HG02623 (cell line): ENCODE measurements at regions not wholly inside any gene's neighbourhood (a gene's known extent, or its start where the extent isn't known, plus 50 kb on each side); places are given as distances from the start of the nearest gene placed in this dataset.

Source experiments
- ATAC-seq: cut with Tn5 transposase; IDR thresholded peaks from one replicate; pipeline ENCODE4 v1.9.1; 2021; ENCODE audit warnings: moderate library complexity; ENCODE audit not compliant: unreplicated experiment

DNA sequence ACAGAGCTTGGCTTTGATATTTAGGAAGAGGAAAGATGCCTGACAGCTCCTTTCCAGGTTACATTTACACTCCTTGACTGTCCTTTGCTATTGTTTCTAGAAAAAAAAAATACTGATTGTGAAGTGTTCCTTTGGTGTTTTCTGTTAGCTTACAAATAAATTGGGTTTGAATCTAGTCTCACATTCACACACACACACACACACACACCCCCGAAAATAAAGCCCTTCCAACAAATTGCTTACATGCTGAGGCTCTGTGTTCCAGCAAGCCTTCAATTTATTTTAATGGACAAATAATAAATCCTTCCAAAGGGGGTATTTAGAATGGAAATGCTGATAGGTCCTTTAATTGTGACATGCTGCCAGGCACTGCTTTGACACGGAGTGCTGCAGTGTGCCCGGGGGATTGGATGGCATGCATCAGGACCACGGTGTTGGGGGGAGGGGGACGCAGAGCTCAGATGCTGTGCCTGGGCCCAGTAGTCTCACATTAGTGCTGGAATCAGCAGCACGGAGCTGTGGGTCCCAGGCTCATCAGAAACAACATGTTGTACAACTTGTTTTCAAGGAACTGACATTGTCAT, 199.9 kb downstream of the CD83 start:
- no peak for ATAC-seq

DNA sequence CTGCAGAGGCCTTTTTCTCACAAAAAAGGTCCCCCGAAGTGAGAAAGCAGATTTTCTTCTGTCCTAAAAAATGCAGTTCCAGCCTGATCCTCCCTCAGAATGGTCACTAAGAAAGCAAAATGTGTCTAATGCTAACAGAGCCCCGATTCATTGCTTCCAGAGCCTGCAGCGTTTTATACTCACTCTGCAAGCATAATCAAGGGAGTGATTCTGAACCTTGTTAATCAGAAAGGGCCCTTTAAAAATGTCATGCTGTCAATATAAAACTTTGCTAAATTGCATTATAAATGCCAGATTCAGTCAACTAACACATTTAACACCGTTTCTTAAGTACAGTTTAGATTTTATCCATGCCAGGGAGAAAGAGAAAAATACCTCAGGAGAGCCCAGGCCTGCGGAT, 202.8 kb downstream of the CD83 start:
- no peak for ATAC-seq

DNA sequence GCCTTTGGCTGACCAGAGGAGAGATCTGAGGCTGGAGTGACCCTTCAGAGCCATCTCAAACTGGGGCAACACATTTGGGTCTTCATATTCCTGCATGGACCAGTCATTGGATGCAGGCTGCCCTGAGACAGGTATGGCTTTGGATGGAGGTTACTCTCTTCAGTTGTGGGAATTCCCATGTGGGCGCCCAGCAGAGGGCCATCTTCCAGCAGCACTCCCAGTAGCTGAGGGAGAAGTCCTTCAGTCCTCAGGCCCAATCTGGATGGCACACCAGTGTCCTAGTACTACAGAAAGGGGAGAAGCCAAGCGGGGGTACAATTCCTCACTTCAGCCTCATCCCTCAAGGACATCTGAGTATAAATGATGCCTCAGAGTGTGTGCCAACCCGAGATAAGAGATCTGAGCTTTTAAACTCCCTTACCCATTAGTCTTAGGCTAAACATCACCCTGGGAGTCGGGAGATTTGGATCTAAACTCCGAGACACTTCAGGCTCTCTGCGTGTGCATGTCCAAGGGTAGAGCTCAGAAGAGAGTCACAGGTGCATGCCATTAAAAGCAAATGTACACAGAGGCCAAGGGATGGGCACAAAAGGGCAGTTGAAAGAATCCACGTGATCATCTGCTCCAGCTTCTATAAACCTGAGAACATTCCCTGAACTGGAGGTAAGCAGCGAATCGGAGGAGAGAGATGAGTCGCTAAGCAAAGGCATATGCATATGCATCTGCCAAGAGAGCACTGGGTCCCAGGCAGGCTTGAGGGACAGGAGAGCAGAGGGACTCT, 204.6 kb downstream of the CD83 start:
- ATAC-seq: no peak

DNA sequence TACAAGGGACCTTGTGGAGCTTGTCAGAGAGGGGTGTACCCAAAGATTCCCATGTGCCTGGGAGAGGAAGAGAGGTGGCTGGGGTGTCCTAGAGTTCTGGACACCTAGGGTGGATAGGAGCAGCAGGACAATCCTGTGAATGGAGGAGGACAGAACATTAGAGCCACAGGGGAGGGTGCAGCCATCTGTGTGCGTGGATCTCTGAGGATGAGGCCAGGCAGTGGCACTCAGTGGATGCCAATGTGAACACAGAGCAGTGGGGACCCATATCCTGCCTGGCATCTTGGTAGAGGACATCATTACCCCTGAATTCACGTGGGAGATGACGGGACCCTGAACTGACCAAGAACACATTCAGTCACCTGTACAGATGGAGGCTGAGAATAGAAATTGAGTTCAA, 205.3 kb downstream of the CD83 start:
- ATAC-seq: no peak

DNA sequence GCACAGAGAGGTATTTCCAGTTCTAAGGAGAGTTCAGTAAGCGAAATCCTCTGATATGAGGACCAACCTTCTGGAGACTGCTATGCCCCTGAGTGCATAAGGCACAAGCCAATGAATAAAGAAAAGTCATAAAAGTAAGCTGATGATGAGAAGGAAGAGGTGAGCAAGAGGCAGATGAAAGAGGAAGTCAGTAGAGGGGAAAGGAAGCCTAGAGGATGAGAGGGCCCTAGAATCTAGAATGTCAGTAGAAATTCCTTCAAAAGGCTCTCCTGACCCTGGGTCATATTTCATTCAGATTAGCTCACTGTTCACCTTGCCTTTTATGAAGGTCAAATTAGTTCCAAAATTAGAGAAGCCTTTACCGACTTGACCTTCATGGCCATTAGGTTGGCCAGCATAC, 209.2 kb downstream of the CD83 start:
- no peak for ATAC-seq

DNA sequence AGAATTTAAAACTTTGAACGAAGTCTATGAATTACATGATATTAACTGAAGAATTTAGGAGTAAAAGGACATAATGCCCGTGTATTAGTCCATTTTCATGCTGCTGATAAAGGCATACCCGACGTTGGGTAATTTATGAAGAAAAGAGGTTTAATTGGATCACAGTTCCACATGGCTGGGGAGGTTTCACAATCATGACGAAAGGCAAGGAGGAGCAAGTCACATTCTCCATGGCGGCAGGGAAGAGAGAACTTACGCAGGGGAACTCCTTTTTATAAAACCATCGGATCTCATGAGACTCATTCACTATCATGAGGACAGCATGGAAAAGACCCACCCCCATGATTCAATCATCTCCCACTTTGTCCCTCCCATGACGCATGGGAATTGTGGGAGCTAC, 210.6 kb downstream of the CD83 start:
- no peak for ATAC-seq

DNA sequence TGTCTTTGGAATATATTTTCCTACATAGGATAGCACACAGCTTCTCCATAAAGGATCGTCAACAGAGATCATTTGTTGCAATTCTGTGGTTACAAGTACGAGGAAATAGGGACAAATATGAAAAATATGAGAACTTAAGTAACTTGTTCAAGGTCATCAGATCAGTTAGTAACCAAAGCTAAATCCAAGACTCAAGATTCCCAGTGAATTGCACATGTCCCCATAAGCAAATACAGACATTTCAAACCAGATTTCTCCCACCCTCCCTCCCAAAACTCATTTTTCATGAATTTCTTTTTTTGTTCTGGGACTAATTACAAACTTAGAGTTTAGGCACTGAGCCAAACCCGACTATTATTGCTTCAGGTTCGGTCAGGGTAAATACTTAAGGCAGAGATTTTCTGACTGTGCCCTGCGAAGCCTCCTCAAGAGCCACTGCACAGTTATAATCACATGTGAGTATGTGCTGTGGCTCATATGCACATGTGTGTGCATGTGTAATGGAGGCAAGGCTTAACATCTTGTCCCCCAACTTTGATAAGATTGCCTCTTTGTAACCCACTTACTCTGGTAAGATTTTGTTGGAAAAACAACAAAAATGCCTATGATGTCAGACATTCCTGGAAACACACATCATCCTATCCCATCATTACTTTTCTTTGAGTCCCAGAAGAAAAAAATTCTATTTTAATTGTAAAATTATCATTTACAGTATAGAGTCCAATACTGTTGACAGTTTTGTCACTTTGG, 216.2 kb downstream of the CD83 start:
- ATAC-seq: no peak

DNA sequence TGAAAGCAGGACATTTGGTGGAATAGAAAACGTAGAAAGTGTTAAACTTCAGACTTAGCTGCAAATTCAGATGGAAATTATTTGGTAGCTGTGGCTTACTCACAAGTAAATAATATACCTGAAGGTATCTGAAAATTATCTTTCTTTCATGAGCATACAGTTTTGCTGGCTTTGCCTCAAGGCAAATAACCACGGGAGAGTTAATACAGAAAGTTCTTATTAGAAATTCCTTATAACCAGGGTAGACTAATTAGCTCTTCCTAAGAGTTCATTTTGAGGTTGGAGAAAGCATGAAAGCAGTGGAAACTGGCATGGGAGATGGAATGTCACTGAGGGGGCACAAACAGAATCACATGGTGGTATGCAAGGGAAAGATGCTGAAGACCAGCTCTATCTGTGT, 217.5 kb downstream of the CD83 start:
- ATAC-seq: no peak

DNA sequence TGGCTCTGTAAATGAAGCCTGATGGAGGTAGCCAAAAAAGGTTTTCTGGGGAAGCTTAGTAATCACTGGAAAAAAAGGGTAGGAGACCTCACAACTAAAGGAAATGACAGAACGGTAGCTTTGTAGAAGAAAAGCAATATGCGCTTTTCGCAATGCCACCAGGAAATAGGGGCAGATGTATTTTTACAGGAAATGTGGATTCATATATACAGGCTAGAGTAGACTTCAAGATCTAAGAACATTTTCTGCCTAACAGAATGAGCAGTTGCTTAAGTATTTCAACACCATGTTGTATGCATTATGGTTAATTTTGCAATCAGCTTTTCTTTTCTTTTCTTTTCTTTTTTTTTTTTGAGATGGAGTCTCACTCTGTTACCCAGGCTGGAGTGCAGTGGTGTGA, 219.6 kb downstream of the CD83 start:
- no peak for ATAC-seq

DNA sequence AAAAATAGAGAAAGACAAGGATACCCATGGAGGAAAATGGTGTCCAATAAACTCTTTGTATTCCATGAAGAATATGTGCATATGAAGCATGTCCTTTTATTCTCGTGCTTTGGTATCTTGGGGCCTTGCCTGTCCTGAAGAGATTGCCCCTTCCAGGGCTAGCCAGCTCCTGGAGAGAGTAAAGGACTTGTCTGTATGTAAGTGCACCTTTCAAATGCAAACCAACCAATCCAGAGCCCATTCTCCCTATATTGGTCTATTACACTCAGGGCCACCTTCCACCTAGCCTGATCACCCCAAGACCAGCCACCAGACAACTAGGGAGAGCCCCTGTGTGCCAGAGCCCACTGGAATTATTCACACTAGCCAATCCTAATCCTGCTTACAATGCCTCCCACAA, 221.6 kb downstream of the CD83 start:
- no peak for ATAC-seq

DNA sequence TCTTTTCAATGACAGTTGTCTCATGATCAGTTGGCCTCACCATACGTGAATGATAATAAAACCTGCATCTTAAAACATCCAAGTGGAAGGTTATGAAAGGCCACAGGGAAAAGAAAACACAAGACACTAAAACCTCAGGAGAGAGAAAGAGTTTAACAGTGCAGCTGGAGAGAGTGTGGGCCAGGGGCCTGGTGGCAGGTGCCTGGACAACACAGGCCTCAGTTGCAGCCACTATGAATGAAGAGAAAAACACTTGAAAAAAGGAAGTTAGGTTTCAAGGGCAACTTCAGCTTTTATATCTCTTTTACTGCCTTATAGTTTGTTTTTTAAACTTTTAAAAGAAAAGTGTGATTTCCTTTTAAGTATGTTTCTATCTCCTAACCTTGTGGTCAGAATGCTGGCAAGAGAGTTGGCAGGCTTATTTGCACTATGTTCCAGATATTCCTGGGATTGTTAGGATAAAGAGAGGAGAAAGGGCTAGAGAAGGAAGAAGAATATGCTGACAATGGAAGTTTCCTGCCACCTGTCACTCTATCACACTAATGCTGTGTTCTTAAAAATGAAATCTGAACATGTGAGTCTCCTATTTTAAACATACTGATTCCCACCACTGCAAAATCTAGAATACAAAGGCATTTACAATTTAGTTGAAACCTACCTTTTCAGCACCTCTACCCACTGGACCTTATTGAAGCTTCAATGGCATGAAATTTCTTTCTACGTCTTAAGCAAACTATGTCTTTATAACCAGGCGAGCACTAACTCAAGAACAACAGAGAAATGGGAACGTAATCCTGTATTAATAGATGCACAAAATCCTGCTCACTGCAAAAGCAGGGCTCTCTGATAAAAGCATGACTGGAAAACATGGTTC, 222.4 kb downstream of the CD83 start:
- no peak for ATAC-seq

DNA sequence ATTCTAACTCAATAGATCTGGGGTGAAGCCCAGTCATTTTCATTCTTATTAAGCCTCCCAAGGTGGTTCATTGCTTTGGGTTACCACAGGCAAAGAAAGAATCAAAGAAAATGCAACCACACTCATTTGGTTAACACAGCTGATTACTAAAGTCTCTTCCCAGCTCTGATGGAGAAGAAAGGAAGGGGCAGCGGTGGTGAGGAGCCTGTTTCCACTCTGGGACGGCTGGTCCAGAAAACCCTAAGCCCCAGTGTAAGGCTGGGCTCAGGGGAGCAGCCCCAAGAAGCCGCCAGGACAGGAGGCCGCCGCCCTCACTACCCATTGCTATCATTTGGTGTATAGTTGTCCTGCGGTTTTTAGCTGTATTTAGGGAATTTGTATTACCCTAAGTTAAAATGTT, 226.9 kb downstream of the CD83 start:
- no peak for ATAC-seq

DNA sequence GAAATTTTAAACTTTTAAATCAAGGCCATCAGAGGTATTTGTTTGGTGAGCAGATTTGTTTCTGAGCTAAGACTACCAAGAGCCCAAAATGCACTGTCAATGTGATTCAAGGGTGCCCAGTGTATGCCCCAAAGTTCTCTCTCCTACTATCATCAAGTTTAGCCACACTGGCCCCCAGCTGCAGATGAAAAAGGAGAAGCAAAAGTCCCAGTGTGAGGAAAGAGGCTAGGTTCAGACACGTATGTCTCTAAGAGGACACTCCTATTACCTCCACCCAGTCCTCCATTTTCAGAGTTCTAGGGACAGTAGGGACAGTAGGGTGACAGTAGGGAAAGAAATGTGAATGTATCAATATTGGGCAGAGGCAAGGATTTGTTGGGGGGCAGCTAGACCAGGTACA, 230.8 kb downstream of the CD83 start:
- ATAC-seq: no peak

DNA sequence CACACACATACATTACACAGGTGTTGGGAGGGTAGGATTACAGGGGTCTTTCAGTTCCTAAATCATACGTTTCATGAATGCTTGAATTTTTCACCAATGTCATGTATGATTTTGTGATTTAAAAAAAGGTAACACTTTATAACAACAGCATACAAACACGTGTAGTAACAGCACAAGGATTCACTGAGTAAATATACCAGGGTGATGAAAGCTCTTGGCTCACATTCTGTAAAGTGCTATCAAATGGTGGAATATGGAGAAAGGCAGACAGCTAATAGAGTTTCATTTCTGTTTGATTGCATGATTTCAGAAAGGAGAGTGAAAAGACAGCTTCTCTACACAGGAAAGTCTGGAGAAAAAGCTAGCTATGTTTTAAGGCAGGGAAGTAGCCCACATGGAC, 231.9 kb downstream of the CD83 start:
- ATAC-seq: no peak

DNA sequence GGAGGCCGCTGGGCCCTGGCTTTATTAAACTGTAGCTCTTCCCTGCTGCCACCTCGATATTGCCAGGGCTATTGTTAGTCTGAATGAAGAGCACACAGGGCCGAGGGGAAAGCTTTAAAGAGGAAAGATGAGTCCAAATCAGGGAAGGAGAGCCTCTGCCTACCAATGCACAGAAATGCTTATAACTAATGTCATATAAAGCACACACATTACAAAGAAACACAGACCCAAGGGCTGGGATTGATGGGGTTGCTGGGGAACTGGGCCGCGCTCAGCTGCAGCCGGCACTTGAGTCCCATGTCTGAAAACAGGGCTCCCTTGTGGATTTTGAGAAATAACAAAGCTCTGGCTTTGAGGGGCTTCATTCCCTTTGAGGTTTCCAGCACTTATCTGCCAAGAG, 232.6 kb downstream of the CD83 start:
- no peak for ATAC-seq

DNA sequence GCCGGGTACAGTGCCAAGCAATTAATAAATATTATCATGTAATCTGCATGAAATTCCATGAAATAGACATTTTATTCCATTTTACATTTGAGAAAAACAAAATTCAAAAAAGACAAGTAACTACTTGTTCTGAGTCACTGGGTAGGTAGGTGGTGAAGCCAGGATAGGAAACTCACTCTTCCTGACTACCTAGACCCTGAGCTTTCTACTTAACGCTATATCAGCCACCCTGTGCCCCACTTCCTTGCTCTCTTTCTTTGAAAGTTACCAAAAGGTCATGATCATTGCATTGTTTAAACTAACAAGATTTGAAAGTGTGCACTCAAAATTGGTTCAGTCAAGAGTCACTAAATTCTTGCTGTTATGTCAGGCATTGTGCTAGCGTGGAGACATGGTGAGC, 235.7 kb downstream of the CD83 start:
- no peak for ATAC-seq

DNA sequence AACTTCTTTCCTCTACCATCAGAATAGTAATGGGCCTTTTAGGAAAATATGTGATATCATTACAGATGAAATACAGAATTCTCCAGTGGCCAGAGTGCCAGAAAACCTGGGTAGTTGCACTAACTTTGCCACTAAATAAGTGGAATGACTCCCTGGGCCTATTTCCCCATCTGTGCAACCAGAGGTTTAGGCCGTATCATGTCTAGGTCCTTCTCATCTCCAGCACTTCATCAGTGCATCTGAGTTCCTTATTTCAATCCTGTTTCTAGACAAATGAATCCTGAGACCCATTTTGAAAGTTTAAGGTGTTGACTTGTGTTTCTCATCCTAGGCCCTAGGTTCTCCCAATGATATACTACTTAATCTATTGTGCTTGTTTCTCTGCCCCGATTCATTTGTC, 236.2 kb downstream of the CD83 start:
- ATAC-seq: no peak

DNA sequence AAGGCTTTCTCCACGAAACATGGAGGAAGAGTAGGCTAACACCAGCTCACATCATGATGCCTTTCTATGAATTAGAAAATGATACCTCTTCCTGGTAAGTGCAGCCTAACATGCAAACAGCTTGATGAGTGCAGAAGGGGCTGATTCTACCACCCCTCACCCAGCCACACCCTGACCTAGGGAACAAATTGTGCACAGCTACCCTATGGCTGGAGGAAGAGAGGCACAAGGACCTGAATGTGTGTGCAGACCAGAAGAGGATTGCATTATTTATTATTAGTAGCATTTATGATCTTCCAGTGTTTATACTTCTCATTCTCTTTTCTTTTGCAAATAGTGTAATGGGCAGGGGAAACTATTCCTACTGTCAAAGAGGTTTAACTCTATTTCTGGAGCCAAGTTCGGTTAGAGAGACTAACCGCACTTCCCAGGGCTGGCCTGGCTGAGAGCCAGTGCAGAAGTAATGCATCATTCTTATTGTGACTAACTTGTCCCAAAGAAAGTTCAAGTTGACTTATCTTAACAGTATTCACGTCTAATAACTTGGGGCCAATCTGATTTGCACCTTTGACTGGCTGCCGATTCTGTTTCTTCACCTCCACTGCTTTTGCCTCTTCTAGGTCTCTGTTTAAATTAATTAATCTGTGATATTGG, 237.5 kb downstream of the CD83 start:
- no peak for ATAC-seq

DNA sequence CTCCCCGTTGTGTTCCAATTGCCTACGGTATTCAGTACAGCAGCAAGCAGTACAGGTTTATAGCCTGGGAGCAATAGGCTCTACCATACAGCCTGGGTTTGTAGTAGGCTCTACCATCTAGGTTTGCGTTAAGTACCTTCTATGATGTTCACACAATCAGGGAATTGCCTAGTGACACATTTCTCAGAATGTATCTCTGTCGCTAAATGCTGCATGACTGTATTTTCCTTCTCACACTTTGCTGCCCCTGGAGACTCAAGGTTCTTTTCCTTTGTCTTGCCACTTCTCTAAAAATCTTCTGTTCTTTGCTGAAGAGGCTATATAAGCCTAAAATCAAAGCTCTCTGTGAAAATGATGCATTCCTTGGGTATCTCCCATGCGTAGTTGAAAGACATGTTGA, 241.9 kb downstream of the CD83 start:
- ATAC-seq: no peak

DNA sequence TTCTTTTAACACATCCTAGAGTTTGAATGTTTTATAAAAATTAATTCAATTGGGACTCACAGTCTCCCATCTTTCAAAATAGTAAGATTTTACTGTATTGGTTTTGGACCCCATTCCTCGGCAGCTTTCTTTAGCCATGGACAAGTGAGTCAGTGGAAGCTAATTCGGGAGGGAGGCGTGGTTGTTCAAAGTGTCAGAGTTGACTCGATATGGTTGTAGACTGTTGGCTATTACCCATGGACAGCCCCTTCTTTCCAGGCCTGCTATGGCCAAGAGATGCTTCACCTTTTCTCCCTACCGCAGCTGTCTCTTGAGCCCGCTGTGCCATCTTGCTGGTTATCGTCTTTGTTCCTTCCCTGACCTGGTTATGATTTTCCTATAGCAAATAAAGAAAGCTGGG, 243.0 kb downstream of the CD83 start:
- ATAC-seq: no peak

DNA sequence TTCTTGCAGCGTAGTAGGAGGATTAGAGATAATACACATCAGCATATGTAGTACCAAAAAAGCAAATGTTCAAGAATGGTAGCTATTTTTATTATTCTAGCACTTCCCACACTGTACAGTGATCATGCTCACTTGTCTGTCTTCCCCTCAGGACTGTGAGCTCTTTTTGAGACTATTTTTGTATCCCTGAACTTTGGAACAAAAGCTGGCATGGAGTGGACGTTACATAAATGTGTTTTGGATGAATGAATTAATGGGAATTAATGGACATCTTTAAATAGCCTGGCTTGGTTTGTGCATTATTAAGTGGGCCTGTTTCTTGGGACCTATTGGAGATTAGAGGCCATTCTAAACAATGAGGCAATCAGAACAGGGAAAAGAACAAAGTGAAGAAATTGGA, 243.7 kb downstream of the CD83 start:
- no peak for ATAC-seq
